ENCODE measurements at regions not wholly inside any gene's neighbourhood (a gene's known extent, or its start where the extent isn't known, plus 50 kb on each side); places are given as distances from the start of the nearest gene placed in this dataset.

GRCh38 chr10:106175760-106176377 lies 988.6 kb downstream of the SORCS1 start:
- peak; percentile 23 for DNase-seq

- no peak for DNase-seq
These were observed 990.7 kb downstream of the SORCS1 start for GRCh38 chr10:106173838-106174237.

GRCh38 chr10:106169241-106169640 lies 995.3 kb downstream of the SORCS1 start:
- no peak for DNase-seq

- no peak for DNase-seq
These were observed 996.6 kb downstream of the SORCS1 start for GRCh38 chr10:106167946-106168345.

GRCh38 chr10:106158241-106158640 lies 1006.3 kb downstream of the SORCS1 start:
- DNase-seq: no peak

GRCh38 chr10:106147021-106147420 lies 1017.5 kb downstream of the SORCS1 start:
- no peak for DNase-seq

- no peak for DNase-seq
These were observed 1024.6 kb downstream of the SORCS1 start for GRCh38 chr10:106139915-106140314.

- no peak for DNase-seq
These were observed 1028.3 kb downstream of the SORCS1 start for GRCh38 chr10:106136175-106136574.

- no peak for DNase-seq
These were observed 1030.0 kb downstream of the SORCS1 start for GRCh38 chr10:106134326-106135000.

GRCh38 chr10:106133451-106133850 lies 1031.1 kb downstream of the SORCS1 start:
- no peak for DNase-seq

GRCh38 chr10:106132956-106133355 lies 1031.5 kb downstream of the SORCS1 start:
- no peak for DNase-seq

GRCh38 chr10:106114656-106115186 lies 1049.8 kb downstream of the SORCS1 start:
- no peak for DNase-seq

- peak; percentile 30 for DNase-seq
These were observed 1053.3 kb downstream of the SORCS1 start for GRCh38 chr10:106111246-106111645.

- DNase-seq: no peak
These were observed 1056.8 kb downstream of the SORCS1 start for GRCh38 chr10:106107706-106108105.

- DNase-seq: no peak
These were observed 1058.4 kb downstream of the SORCS1 start for GRCh38 chr10:106106114-106106513.

GRCh38 chr10:106089855-106090254 lies 1074.7 kb downstream of the SORCS1 start:
- DNase-seq: no peak

- DNase-seq: no peak
These were observed 1078.1 kb downstream of the SORCS1 start for GRCh38 chr10:106086391-106086790.

GRCh38 chr10:106083572-106083971 lies 1080.9 kb downstream of the SORCS1 start:
- DNase-seq: no peak

GRCh38 chr10:106082865-106083264 lies 1081.6 kb downstream of the SORCS1 start:
- peak; percentile 2 for DNase-seq

- DNase-seq: peak; percentile 49
These were observed 1085.5 kb downstream of the SORCS1 start for GRCh38 chr10:106078895-106079576.

GRCh38 chr10:106076496-106076895 lies 1088.0 kb downstream of the SORCS1 start:
- no peak for DNase-seq

- DNase-seq: no peak
These were observed 1111.4 kb downstream of the SORCS1 start for GRCh38 chr10:106053061-106053460.

- DNase-seq: no peak
These were observed 1120.0 kb downstream of the SORCS1 start for GRCh38 chr10:106044503-106044902.

GRCh38 chr10:106043863-106044262 lies 1120.6 kb downstream of the SORCS1 start:
- DNase-seq: peak; percentile 34

Measured in EL (cell line).